OCI-LY3 (cell line): ENCODE measurements at regions not wholly inside any gene's neighbourhood (a gene's known extent, or its start where the extent isn't known, plus 50 kb on each side); places are given as distances from the start of the nearest gene placed in this dataset.

Source experiments
- EZH2phosphoT487 ChIP-seq: fragments of 200-600 bp; shearing (Covaris generic); IDR thresholded peaks from 2 replicates; pipeline ENCODE4 v1.6.1; 2018; ENCODE audit warnings: antibody characterized with exemption, mixed run types, low read depth
- TF ChIP-seq, protein P1 (sequence below): fragments of 200-600, 300-600 bp; sonication (generic); IDR thresholded peaks from 2 replicates; pipeline ENCODE4 v1.5.1; 2014; ENCODE audit warnings: antibody characterized with exemption, low read length, low read depth

DNA sequence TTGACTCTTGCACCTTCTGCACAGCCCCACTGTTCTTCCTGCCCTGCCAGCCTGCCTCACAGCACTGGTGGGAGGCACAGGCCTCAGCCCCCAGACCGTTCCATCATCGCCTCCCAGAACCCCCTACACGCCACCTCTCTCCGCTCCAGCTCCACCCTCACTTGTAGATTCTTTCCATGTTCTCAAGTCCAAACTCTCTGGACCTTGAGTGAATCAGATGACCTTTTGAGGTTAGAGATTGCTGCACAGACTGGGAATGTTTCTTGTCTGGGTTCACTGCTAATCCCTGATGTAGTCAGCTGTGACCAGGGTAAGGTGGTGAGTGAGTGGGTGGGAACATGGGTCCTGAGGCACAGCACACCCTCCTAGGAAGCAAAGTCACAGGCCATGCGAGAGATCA lies 272.4 kb downstream of the IRF8 start:
- TF ChIP-seq, protein P1, sequence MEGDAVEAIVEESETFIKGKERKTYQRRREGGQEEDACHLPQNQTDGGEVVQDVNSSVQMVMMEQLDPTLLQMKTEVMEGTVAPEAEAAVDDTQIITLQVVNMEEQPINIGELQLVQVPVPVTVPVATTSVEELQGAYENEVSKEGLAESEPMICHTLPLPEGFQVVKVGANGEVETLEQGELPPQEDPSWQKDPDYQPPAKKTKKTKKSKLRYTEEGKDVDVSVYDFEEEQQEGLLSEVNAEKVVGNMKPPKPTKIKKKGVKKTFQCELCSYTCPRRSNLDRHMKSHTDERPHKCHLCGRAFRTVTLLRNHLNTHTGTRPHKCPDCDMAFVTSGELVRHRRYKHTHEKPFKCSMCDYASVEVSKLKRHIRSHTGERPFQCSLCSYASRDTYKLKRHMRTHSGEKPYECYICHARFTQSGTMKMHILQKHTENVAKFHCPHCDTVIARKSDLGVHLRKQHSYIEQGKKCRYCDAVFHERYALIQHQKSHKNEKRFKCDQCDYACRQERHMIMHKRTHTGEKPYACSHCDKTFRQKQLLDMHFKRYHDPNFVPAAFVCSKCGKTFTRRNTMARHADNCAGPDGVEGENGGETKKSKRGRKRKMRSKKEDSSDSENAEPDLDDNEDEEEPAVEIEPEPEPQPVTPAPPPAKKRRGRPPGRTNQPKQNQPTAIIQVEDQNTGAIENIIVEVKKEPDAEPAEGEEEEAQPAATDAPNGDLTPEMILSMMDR, result no peak
- no peak for TF ChIP-seq EZH2phosphoT487
